ENCODE measurements at regions not wholly inside any gene's neighbourhood (a gene's known extent, or its start where the extent isn't known, plus 50 kb on each side); places are given as distances from the start of the nearest gene placed in this dataset.

DNA sequence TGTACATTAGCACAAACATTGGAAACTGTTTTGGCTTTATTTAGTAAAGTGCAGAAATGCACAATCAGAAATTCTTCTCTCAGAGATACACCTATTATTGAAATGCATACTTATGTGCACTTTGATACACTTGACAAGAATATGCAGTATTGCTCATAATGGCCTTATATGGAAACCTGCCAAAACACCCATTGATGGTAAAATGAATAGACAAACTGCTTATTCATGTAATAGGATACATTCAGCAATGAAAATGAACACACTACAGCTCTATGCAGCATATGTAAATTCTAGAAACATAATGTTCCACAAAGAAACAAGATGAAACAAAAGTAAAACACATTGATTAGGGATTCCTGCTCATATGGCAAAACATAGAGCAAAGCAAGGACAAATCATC, 223.9 kb downstream of the S1PR1 start:
- no peaks in the 10 kb centered on the region for H3K4me1 Mint-ChIP-seq
- no peak overlapping the region for H3K27ac Mint-ChIP-seq
- CTCF ChIA-PET = no interaction called here
- H3K27me3 Mint-ChIP-seq = peaks cover 2% of the 10 kb centered on the region
- no peak for ATAC-seq (ENCODE audit: low read depth)
- TF ChIP-seq, protein P1, sequence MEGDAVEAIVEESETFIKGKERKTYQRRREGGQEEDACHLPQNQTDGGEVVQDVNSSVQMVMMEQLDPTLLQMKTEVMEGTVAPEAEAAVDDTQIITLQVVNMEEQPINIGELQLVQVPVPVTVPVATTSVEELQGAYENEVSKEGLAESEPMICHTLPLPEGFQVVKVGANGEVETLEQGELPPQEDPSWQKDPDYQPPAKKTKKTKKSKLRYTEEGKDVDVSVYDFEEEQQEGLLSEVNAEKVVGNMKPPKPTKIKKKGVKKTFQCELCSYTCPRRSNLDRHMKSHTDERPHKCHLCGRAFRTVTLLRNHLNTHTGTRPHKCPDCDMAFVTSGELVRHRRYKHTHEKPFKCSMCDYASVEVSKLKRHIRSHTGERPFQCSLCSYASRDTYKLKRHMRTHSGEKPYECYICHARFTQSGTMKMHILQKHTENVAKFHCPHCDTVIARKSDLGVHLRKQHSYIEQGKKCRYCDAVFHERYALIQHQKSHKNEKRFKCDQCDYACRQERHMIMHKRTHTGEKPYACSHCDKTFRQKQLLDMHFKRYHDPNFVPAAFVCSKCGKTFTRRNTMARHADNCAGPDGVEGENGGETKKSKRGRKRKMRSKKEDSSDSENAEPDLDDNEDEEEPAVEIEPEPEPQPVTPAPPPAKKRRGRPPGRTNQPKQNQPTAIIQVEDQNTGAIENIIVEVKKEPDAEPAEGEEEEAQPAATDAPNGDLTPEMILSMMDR (IDR thresholded peaks at IDR 0.05) = no peak
- no peaks in the 10 kb centered on the region for H3K36me3 Mint-ChIP-seq (ENCODE audit: low read depth)
- DNase-seq = no peak
- intact Hi-C loops (cut with micrococcal nuclease) = no loop called here
- H3K9me3 Mint-ChIP-seq = peaks cover 2% of the 10 kb centered on the region
- POLR2A ChIA-PET = no interaction called here
- no peak overlapping the region for H3K4me3 Mint-ChIP-seq

DNA sequence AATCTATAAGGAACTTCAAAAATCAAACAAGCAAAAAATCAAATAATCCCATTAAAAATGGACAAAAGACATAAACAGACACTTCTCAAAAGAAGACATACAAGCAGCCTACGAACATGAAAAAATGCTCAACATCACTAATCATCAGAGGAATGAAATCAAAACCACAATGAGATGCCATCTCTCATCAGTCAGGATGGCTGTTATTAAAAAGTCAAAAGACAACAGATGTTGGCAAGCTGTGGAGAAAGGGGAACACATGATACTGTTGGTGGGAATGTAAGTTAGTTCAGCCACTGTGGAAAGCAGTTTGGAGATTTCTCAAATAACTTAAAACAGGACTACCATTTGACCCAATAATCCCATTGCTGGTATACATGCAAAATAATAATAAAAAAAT, 226.4 kb downstream of the S1PR1 start:
- intact Hi-C loops (cut with micrococcal nuclease) = no loop called here
- TF ChIP-seq, protein P1 (IDR thresholded peaks at IDR 0.05) = no peak
- Mint-ChIP-seq H3K36me3 (ENCODE audit: low read depth) (no peaks in the 10 kb centered on the region), H3K27ac (no peak overlapping the region), H3K4me1 (no peaks in the 10 kb centered on the region), H3K27me3 (peaks cover 2% of the 10 kb centered on the region), H3K4me3 (no peak overlapping the region), H3K9me3 (peaks cover 2% of the 10 kb centered on the region)
- POLR2A ChIA-PET = interaction anchor here (0.6 kb wide), 1 partner anchor 117 kb away, joined by 3 read pairs; no protein-coding TSS in a partner anchor
- ATAC-seq (ENCODE audit: low read depth) = no peak
- no peak for DNase-seq
- CTCF ChIA-PET = no interaction called here

DNA sequence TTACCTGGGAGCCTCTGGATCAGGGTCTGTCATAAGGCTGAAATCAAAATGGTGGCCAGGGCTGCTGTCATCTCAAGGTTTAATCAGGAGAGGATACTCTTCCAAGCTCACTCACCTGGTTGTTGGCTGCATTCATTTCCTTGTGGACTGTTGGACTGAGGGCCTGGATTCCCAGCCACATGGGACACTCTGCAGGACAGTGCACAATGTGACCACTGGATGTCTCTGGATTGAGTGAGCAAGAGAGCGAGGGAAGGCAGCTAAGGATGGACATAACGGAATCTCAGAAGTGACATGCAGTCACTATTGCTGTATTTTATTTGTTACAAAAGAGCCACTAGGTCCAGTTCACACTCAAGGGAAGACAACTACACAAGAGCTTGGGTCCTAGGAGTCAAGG, 229.1 kb downstream of the S1PR1 start:
- intact Hi-C loops (cut with micrococcal nuclease) = no loop called here
- TF ChIP-seq, protein P1 (IDR thresholded peaks at IDR 0.05) = no peak
- peaks cover 7% of the 10 kb centered on the region for H3K9me3 Mint-ChIP-seq

DNA sequence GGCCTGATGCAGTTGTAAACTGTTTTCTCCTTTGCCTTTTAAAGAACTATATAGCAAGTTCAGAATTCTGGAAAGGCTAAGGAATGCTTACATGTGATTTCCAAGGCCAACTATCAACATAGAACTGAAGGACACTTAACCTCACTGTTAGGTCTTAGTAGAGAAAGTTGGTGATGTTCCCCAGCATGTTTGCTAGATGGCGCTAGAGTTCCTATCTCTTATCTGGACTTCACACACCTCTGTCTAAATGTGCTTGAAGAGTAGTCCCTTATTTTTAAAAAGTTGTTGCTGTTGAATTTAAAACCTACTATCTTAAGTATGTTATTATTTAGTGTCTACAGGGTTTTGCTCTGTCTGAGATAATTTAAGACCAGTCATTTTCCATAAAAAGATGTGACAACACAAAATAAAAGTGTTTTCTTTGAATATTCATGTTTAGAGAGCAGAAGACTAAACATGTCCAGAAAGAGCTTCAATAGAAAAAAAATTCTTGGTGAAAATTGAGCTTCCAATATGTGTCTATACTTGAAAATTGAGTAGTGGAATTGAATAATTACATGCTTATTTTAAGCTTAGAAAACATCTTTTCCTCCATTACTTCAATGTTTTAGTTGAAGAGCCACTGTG, 237.3 kb downstream of the S1PR1 start:
- ATAC-seq (ENCODE audit: low read depth) (no peak), DNase-seq (no peak)
- CTCF ChIA-PET = interaction anchor here (1.4 kb wide), 1 partner anchor 116 kb away, joined by 3 read pairs; no protein-coding TSS in a partner anchor
- H3K27me3 Mint-ChIP-seq = peaks cover 21% of the 10 kb centered on the region
- intact Hi-C loops (cut with micrococcal nuclease) = no loop called here
- TF ChIP-seq, protein P1 (IDR thresholded peaks at IDR 0.05) = no peak
- no peak overlapping the region for H3K4me3 Mint-ChIP-seq
- POLR2A ChIA-PET = no interaction called here
- no peak overlapping the region for H3K27ac Mint-ChIP-seq
- H3K36me3 Mint-ChIP-seq (ENCODE audit: low read depth) = no peaks in the 10 kb centered on the region
- no peaks in the 10 kb centered on the region for H3K4me1 Mint-ChIP-seq
- peaks cover 18% of the 10 kb centered on the region for H3K9me3 Mint-ChIP-seq

More for the DNA sequence above, 229.1 kb downstream of the S1PR1 start:
- DNase-seq (no peak), ATAC-seq (ENCODE audit: low read depth) (no peak)
- H3K27me3 Mint-ChIP-seq = peaks cover 5% of the 10 kb centered on the region
- no peak overlapping the region for H3K4me3 Mint-ChIP-seq
- no peaks in the 10 kb centered on the region for H3K36me3 Mint-ChIP-seq (ENCODE audit: low read depth)
- no peak overlapping the region for H3K27ac Mint-ChIP-seq
- POLR2A ChIA-PET = no interaction called here
- H3K4me1 Mint-ChIP-seq = no peaks in the 10 kb centered on the region
- CTCF ChIA-PET = no interaction called here

DNA sequence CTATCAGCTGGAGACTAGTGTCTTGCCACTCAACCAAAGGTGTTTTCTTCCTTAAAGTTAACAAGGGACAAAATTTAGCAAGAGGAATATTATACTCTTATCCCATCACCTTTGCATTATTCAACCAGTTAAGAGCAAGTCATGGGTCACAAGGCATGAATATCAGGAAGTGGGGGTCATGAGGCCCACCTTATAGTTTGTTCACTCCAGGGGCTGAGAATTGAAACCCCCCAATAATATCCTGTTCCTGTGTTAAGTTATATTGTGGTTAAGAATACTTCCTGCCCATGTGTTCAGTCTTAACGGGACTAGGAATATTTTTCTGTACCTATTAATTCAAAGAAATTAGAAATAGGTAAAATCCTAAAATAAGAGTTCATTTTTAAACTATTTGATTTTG, 239.7 kb downstream of the S1PR1 start:
- H3K36me3 Mint-ChIP-seq (ENCODE audit: low read depth) = no peaks in the 10 kb centered on the region
- DNase-seq (no peak), ATAC-seq (ENCODE audit: low read depth) (no peak)
- H3K27me3 Mint-ChIP-seq = peaks cover 19% of the 10 kb centered on the region
- ChIA-PET CTCF (no interaction called here), POLR2A (no interaction called here)
- TF ChIP-seq, protein P1 (IDR thresholded peaks at IDR 0.05) = no peak
- intact Hi-C loops (cut with micrococcal nuclease) = no loop called here
- no peaks in the 10 kb centered on the region for H3K4me1 Mint-ChIP-seq
- H3K4me3 Mint-ChIP-seq = no peak overlapping the region
- peaks cover 12% of the 10 kb centered on the region for H3K9me3 Mint-ChIP-seq
- no peak overlapping the region for H3K27ac Mint-ChIP-seq

Measured in activated B cell treated with CpG ODN at 0.5 μM for 24 hours (primary cell).